SK-N-SH (cell line): ENCODE measurements at regions not wholly inside any gene's neighbourhood (a gene's known extent, or its start where the extent isn't known, plus 50 kb on each side); places are given as distances from the start of the nearest gene placed in this dataset.

Source experiments
- CTCF ChIA-PET: fragments of 300-600, 350-600 bp; formaldehyde crosslinking; extraction: SDS; loops from one replicate; lab custom pipeline; 2021; lab: Yijun Ruan, JAX
- POLR2A ChIA-PET: fragments of 350-600 bp; sonication (Branson Sonifier 250); formaldehyde crosslinking; extraction: SDS; loops from one replicate; lab custom pipeline; 2020; ENCODE audit warnings: antibody characterized with exemption, inconsistent platforms; lab: Yijun Ruan, JAX
- DNase-seq: peaks from one replicate; pipeline ENCODE4 v3.0.0; 2012
- H2AFZ ChIP-seq: fragments of 200-600 bp; sonication (generic); 2 replicates; pipeline ENCODE4 v1.8.1; 2016; ENCODE audit warnings: antibody characterized with exemption, mild to moderate bottlenecking, low read depth
- H3F3A ChIP-seq: fragments of 200-600 bp; sonication (generic); replicated peaks from 2 replicates; pipeline ENCODE3; 2016; ENCODE audit warnings: antibody characterized with exemption, mild to moderate bottlenecking; ENCODE audit not compliant: insufficient read depth
- H3K27ac ChIP-seq, 2 experiments: fragments of 200-500 bp in 1 of 2; fragments of 200-600 bp in 1 of 2; sonication (Bioruptor generic) in 1 of 2; sonication (generic), shearing (Covaris generic) in 1 of 2; 2 replicates each; pipeline versions ENCODE4 v1.5.1 to v1.6.1; 2014 to 2016; ENCODE audit warnings: low read depth in 2 of 2, inconsistent platforms in 1 of 2, low read length in 1 of 2, mild to moderate bottlenecking in 1 of 2, mixed read lengths in 1 of 2
- H3K27me3 ChIP-seq: fragments of 200-600 bp; sonication (generic), shearing (Covaris generic); 2 replicates; pipeline ENCODE4 v1.6.1; 2016; ENCODE audit warnings: mixed run types; ENCODE audit not compliant: insufficient read depth
- H3K36me3 ChIP-seq, 2 experiments: fragments of 200-500 bp in 1 of 2; fragments of 200-600 bp in 1 of 2; sonication (Bioruptor generic) in 1 of 2; sonication (generic) in 1 of 2; replicated peaks in 1 of 2; 2 replicates each; pipeline versions ENCODE3 to v1.5.1; 2014 to 2016; ENCODE audit warnings: low read length in 1 of 2, mild to moderate bottlenecking in 1 of 2; ENCODE audit not compliant: insufficient read depth in 2 of 2, control insufficient read depth in 1 of 2
- H3K4me1 ChIP-seq, 2 experiments: fragments of 200-500 bp in 1 of 2; fragments of 200-600 bp in 1 of 2; sonication (Bioruptor generic) in 1 of 2; sonication (generic), shearing (Covaris generic) in 1 of 2; 2 replicates each; pipeline versions ENCODE4 v1.5.1 to v1.6.1; 2014 to 2016; ENCODE audit warnings: low read depth in 1 of 2, low read length in 1 of 2, mixed run types in 1 of 2; ENCODE audit not compliant: insufficient read depth in 2 of 2, control insufficient read depth in 1 of 2
- H3K4me2 ChIP-seq: fragments of 200-600 bp; sonication (generic), shearing (Covaris generic); 2 replicates; pipeline ENCODE4 v1.6.1; 2017; ENCODE audit warnings: mixed run types
- H3K4me3 ChIP-seq, 2 experiments: fragments of 200-500 bp in 1 of 2; fragments of 200-600 bp in 1 of 2; sonication (Bioruptor generic) in 1 of 2; sonication (generic), shearing (Covaris generic) in 1 of 2; 2 replicates each; pipeline versions ENCODE4 v1.5.1 to v1.8.1; 2014 to 2016; ENCODE audit warnings: low read depth in 2 of 2, inconsistent platforms in 1 of 2, low read length in 1 of 2, mild to moderate bottlenecking in 1 of 2, mixed read lengths in 1 of 2, moderate library complexity in 1 of 2
- H3K79me2 ChIP-seq: fragments of 200-600 bp; sonication (generic); 2 replicates; pipeline ENCODE4 v1.8.1; 2017; ENCODE audit warnings: mild to moderate bottlenecking; ENCODE audit not compliant: insufficient read depth
- H3K9ac ChIP-seq: fragments of 200-600 bp; sonication (generic); 2 replicates; pipeline ENCODE4 v1.6.1; 2017; ENCODE audit warnings: mixed run types
- H3K9me2 ChIP-seq: fragments of 200-600 bp; sonication (generic); 2 replicates; pipeline ENCODE4 v1.6.1; 2017; ENCODE audit warnings: mixed run types
- H3K9me3 ChIP-seq: fragments of 200-600 bp; sonication (generic); 2 replicates; pipeline ENCODE4 v1.6.1; 2017; ENCODE audit warnings: mixed run types, mild to moderate bottlenecking, moderate library complexity
- H4K20me1 ChIP-seq: fragments of 200-600 bp; sonication (generic); 2 replicates; pipeline ENCODE4 v1.6.1; 2017; ENCODE audit warnings: mild to moderate bottlenecking, mixed run types; ENCODE audit not compliant: insufficient read depth
- CTCF ChIP-seq: fragments of 200-600 bp; sonication (generic); IDR thresholded peaks from 2 replicates; pipeline ENCODE4 v1.6.1; 2017; ENCODE audit warnings: antibody characterized with exemption, mild to moderate bottlenecking, moderate library complexity
- ELF1 ChIP-seq: IDR thresholded peaks from 2 replicates; pipeline ENCODE4 v1.4.0; 2012
- EZH2phosphoT487 ChIP-seq: fragments of 200-600 bp; sonication (generic); IDR thresholded peaks from 2 replicates; pipeline ENCODE4 v1.6.1; 2017; ENCODE audit warnings: low read depth, mixed run types, mild to moderate bottlenecking, antibody characterized with exemption, moderate library complexity, borderline replicate concordance
- FOSL2 ChIP-seq: IDR thresholded peaks from 2 replicates; pipeline ENCODE4 v1.4.0; 2012; ENCODE audit warnings: low read depth, mild to moderate bottlenecking, moderate library complexity, borderline replicate concordance
- IRF3 ChIP-seq: fragments of 150-350 bp; IDR thresholded peaks from 2 replicates; pipeline ENCODE4 v1.6.1; 2016; ENCODE audit warnings: mild to moderate bottlenecking, low read depth, low read length
- JUND ChIP-seq: IDR thresholded peaks from 2 replicates; pipeline ENCODE4 v1.4.0; 2012
- MAX ChIP-seq: IDR thresholded peaks from 2 replicates; pipeline ENCODE4 v1.4.0; 2012; ENCODE audit warnings: low read depth
- NFIC ChIP-seq: IDR thresholded peaks from 2 replicates; pipeline ENCODE4 v1.4.0; 2012; ENCODE audit warnings: borderline replicate concordance
- NRF1 ChIP-seq: IDR thresholded peaks from 2 replicates; pipeline ENCODE4 v1.6.1; 2012; ENCODE audit warnings: low read depth, mild to moderate bottlenecking, low read length
- POLR2AphosphoS5 ChIP-seq: IDR thresholded peaks from 2 replicates; pipeline ENCODE4 v1.6.1; 2012; ENCODE audit warnings: low read depth, low read length
- RAD21 ChIP-seq: IDR thresholded peaks from 2 replicates; pipeline ENCODE4 v1.6.1; 2012; ENCODE audit warnings: mild to moderate bottlenecking, low read length
- REST ChIP-seq: IDR thresholded peaks from 2 replicates; pipeline ENCODE4 v1.6.1; 2012; ENCODE audit warnings: mild to moderate bottlenecking, low read depth, low read length, moderate library complexity
- RFX5 ChIP-seq: IDR thresholded peaks from 2 replicates; pipeline ENCODE4 v1.6.1; 2012; ENCODE audit warnings: mild to moderate bottlenecking, improper control_type of control experiment, low read length
- SIN3A ChIP-seq: IDR thresholded peaks from 2 replicates; pipeline ENCODE4 v1.6.1; 2012; ENCODE audit warnings: low read depth, mild to moderate bottlenecking, low read length, moderate library complexity, borderline replicate concordance
- SMC3 ChIP-seq: IDR thresholded peaks from 2 replicates; pipeline ENCODE4 v1.6.1; 2012; ENCODE audit warnings: low read depth, low read length, improper control_type of control experiment
- TAF1 ChIP-seq: IDR thresholded peaks from 2 replicates; pipeline ENCODE4 v1.6.1; 2012; ENCODE audit warnings: low read depth, mild to moderate bottlenecking, low read length, moderate library complexity, borderline replicate concordance
- TCF12 ChIP-seq: IDR thresholded peaks from 2 replicates; pipeline ENCODE4 v1.4.0; 2012
- TEAD4 ChIP-seq: IDR thresholded peaks from 2 replicates; pipeline ENCODE4 v1.4.0; 2012; ENCODE audit warnings: mild to moderate bottlenecking, borderline replicate concordance; ENCODE audit not compliant: insufficient read depth
- USF1 ChIP-seq: IDR thresholded peaks from 2 replicates; pipeline ENCODE4 v1.4.0; 2012; ENCODE audit warnings: low read depth, borderline replicate concordance
- USF2 ChIP-seq: fragments of 150-350 bp; IDR thresholded peaks from 2 replicates; pipeline ENCODE4 v1.6.1; 2017; ENCODE audit warnings: antibody characterized with exemption, low read length, low read depth, borderline replicate concordance
- ZBTB33 ChIP-seq: IDR thresholded peaks from 2 replicates; pipeline ENCODE4 v1.4.0; 2012; ENCODE audit warnings: low read depth, borderline replicate concordance
- WGBS: methylation state at CpG from one replicate; pipeline ENCODE4 v1.1.6; 2017; ENCODE audit warnings: low lambda C conversion rate; 5-methylcytosine and 5-hydroxymethylcytosine counted together

GRCh38 chr2:59223742-59224141 is 982.6 kb upstream of the FANCL start (continued):
- TF ChIP-seq ZBTB33 = no peak
- no peak for TF ChIP-seq JUND

- CTCF ChIA-PET = no interaction called here
- TF ChIP-seq POLR2AphosphoS5 (no peak), TCF12 (no peak), USF1 (no peak), IRF3 (no peak), EZH2phosphoT487 (no peak), USF2 (no peak), TAF1 (no peak), FOSL2 (no peak), CTCF (no peak), MAX (no peak), RFX5 (no peak), NRF1 (no peak), NFIC (no peak), TEAD4 (no peak), RAD21 (no peak), REST (no peak), ELF1 (no peak), SMC3 (no peak), SIN3A (no peak)
- TF ChIP-seq, all 33 proteins: peak for 0
These were observed 976.2 kb upstream of the FANCL start for GRCh38 chr2:59217360-59217759.

More at GRCh38 chr2:59217360-59217759, 976.2 kb upstream of the FANCL start:
- no peak overlapping the region for H3K4me2 ChIP-seq
- H3K9ac ChIP-seq = no peak overlapping the region
- H2AFZ ChIP-seq = no peak overlapping the region
- no peaks in the 10 kb centered on the region for H4K20me1 ChIP-seq
- H3K9me3 ChIP-seq = no peaks in the 10 kb centered on the region
- no peaks in the 10 kb centered on the region for H3K79me2 ChIP-seq
- no peaks in the 10 kb centered on the region for H3F3A ChIP-seq
- no peaks in the 10 kb centered on the region for H3K36me3 ChIP-seq
- H3K27ac ChIP-seq = no peak overlapping the region
- H3K27me3 ChIP-seq = no peaks in the 10 kb centered on the region
- POLR2A ChIA-PET = no interaction called here
- DNase-seq = no peak
- 9% methylated on average over 3 of the region's 3 CpGs for WGBS
- no peak overlapping the region for H3K4me3 ChIP-seq
- no peaks in the 10 kb centered on the region for H3K4me1 ChIP-seq
- no peaks in the 10 kb centered on the region for H3K9me2 ChIP-seq
